Activated CD4-positive, alpha-beta T cell treated with anti-CD3 and anti-CD28 coated beads, Interleukin-10, Interleukin-2, amounts not matched to agents 100 ng/mL and 50 ng/mL, durations not matched to agents 16 hours and 8 hours (primary cell): ENCODE measurements at regions not wholly inside any gene's neighbourhood (a gene's known extent, or its start where the extent isn't known, plus 50 kb on each side); places are given as distances from the start of the nearest gene placed in this dataset.

Experiments used
- DNase-seq: peaks from one replicate; pipeline ENCODE4 v3.0.0-alpha.2; 2020

- DNase-seq: no peak
Measured at GRCh38 chr9:119588874-119589744, 219.9 kb upstream of the BRINP1 start.

- no peak for DNase-seq
Measured at GRCh38 chr9:119577881-119578280, 208.6 kb upstream of the BRINP1 start.

DNA sequence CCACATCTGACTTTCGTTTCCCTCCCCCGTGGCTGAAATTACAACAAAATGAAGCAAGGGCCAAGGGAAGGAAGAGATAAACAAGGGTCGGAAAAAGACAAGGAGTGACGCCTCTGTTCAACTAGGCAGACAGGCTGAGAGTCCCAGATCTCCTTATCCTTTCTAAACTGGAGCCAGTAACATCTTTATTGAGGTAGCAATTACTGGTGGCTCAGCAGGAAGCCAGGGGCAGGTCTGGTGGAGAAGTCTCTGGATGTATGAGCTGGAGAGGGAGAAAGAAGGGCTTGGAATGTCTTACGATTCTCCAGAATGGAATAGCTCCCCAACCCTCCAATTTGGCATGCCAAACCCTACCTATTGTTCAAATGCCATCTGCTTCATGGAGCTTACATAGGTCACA lies 190.8 kb upstream of the BRINP1 start:
- DNase-seq: no peak

DNA sequence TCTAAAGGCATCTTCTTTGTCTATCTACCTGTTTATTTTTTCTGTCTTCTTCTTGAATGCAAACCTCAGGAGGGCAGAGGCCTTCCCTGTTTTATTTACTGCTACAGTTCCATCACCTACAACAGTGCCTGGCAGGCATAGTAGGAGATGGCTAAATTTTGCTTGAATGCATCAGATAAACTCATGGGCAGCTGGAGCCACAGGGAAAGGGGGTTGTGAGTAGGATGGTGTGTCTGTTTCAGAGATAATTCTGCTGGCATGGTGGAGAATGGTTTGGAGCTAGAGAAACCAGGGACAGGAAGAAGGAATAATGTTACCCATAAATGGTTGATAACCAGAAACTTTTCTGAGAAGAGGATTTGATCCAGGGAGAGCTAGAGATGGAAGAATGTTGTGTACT lies 189.8 kb upstream of the BRINP1 start:
- no peak for DNase-seq

GRCh38 chr9:119556129-119556875 lies 187.1 kb upstream of the BRINP1 start:
- DNase-seq: peak; percentile 74

DNA sequence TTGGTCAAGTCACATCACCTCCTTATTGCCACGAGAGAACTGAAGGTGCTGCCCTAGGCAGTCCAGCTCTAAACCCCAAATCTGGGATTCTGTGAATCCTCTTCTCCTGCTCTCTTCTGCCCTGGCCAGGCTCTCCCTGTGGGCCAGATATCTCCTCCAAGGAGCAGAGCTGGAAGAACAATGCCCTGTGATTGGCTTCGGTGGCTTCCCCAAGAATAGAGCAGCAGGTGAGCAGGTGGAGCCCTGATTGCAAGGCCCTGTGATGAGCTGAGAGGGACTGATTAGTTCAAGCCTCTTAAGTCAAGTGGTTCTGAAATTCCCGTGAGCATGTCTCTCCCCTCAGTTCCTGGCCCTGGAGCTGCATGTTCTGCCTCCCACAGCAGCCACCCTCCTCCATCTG lies 175.3 kb upstream of the BRINP1 start:
- no peak for DNase-seq

GRCh38 chr9:119537138-119537537 lies 167.9 kb upstream of the BRINP1 start:
- DNase-seq: no peak

GRCh38 chr9:119533504-119533903 lies 164.3 kb upstream of the BRINP1 start:
- no peak for DNase-seq

GRCh38 chr9:119526698-119527097 lies 157.5 kb upstream of the BRINP1 start:
- no peak for DNase-seq

DNA sequence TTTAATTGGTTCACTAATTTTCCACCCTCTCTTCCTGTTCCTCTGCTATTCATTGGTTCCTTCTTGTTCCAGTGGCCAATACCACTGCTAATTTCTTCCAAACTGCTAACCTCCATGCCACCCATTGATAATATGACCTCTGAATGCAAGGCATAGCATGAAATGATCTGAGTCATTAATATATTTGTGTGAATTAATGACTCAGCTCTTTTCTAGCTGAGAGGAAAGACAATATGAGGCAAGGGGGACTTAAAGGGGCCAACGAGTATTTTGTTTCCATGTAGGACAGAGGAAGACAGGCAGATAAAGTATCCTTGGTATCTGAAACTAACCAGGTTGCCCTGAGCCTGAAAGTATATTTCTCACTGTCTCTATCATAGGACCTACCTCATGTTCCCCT lies 154.3 kb upstream of the BRINP1 start:
- DNase-seq: no peak

DNA sequence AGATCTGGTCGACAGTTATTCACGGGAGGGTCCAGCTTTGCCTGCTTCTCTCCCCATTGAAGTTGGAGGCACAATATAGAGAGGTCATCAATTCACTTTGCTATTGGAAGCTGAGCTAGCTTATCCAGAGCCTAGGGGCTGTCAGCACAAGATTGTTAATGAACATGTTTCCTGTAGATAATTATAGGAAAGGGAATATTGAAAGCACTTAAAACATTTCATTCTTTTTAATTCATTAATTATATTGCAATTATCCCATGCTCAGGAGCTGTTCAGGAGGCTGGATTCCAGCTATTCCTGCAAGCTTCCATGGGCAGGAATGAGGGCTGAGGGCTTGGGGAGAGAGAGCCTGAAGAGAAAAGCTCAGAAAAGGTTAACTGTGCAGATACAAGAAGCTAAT lies 153.1 kb upstream of the BRINP1 start:
- DNase-seq: no peak

DNA sequence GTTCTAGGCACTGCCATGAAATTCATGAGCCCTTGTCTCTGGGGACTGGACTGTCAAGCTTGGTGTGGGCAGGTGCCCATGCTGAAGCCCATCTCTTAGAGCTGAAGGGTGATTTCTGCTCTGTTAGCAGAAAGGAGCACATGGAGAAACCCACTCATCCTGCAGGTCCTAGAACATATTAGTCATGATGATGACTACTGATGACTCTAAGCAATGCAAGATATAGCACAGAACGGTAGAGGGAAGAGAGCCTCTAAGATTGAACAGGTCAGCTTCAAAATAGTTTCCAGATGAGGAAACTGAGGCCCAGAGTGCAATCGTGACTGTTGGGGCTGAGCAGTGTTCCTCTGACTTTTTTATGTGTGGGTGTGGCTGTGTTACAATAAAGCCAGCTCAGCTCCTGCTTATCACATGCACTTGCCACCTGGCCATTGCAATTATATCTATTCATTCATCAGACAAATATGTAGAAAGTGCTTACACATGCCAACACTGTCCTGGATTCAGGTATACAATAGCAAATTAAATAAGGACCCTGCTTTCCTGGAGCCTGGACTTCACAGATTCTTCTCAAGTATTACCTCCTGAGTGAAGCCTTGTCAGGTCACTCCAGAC lies 140.2 kb upstream of the BRINP1 start:
- no peak for DNase-seq

- no peak for DNase-seq
Measured at GRCh38 chr9:119501374-119501773, 132.1 kb upstream of the BRINP1 start.

- DNase-seq: no peak
Measured at GRCh38 chr9:119500072-119500771, 131.0 kb upstream of the BRINP1 start.

- DNase-seq: no peak
Measured at GRCh38 chr9:119487118-119487827, 118.0 kb upstream of the BRINP1 start.

- DNase-seq: no peak
Measured at GRCh38 chr9:119483153-119483552, 113.9 kb upstream of the BRINP1 start.

DNA sequence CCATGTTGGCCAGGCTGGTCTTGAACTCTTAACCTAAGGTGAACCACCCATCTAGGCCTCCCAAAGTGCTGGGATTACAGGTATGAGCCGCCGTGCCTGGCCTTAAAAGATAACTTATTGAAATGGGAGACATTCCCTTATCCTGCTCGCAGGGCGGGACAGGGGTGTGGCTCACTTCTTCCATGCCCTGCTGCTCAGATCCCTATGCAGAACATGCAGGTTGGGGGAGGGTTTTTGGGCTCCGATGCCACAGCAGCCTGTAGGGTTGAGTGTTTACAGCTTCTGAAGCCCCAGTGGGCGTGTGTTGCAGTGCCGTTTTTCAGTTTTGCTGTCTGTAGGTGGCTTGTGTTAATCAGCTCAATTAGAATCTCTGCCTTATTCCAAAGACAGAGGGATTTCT lies 108.0 kb upstream of the BRINP1 start:
- no peak for DNase-seq

DNA sequence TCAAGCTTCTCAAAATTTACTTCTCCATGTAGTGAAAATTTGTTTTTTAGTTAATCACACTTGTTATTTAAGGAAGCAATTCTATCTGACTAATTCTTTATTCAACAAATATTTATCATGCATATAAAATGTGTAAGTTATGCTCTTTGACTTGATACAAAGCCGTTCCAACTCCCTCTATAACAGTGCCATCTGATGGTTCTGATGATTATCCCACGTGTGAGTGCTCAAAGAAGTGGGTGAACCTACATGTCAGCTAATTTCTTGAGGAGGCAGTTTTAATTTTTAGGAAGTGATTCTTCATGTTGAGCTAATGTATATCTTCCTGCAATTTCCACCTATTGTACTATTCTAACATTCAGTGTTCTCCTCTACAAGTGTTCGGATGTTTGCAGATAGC lies 88.8 kb upstream of the BRINP1 start:
- DNase-seq: no peak

DNA sequence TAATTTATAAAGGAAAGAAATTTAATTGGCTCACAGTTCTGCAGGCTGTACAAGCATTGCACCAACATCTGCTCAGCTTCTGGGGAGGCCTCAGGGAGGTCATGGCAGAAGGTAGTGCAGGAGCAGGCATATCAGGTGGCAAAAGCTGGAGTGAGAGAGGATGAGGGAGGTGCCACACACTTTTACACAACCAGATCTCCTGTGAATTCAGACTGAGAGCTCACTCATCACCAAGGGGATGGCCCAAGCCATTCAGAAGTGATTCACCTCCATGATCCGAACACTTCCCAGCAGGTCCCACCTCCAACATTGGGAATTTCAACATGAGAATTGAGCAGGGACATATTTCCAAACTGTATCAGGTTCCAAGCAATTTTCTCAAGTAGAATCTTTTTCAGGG lies 84.7 kb upstream of the BRINP1 start:
- DNase-seq: no peak

GRCh38 chr9:119453490-119453911 lies 84.3 kb upstream of the BRINP1 start:
- no peak for DNase-seq

DNA sequence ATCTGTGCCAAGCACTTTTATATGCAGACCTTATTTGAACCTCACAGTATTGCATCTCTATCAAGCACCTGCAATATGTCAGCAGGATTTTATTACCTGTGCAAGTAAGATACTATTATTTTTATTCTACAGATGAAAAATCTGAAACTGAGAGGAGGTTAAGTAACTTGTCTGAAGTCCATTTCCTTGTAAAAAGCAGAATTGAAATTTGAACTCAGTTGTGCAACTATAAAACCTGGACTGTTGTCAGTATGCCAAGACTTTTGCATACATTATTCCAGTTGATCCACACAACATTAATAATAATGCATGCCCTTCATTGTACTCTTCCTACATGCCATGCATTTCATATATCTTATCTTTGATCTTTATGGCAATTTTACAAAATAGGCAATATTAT lies 82.2 kb upstream of the BRINP1 start:
- no peak for DNase-seq

DNA sequence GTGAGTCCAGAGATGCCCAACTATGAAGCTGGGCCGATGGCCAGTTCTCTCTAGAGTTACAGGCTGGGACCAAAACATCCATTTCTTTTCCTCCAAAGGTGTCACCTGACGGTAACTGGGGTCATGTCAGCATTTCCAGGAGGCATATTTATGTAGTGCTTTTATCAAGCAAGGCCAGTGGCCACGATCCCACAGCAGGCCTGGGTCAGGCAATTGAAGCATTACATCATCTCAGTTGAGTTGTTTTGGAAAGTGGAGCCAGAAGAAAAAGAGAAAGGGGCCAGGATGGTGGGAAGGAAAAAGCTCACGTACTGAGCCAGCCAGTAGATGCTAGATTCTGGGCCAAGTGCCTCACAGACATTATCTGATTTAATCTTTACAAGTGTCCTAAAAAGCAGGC lies 73.9 kb upstream of the BRINP1 start:
- DNase-seq: no peak

DNA sequence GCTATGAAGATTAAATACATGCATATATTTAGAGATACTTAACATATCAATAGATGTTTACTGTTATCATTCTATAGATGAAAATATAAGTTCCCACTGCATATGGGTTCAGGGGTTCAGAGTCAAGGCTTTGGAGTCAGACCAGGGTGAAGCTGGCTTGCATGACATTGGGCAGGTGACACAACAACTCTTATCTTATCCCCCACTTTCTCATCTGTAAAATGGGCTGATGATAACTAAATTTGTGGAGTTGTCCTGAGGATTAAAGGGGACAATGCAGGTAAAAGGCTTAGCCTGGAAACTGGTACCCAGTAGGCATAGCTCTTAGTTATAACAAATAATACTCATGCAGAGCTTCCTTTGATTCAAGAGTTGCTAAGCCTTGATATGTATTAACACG lies 72.6 kb upstream of the BRINP1 start:
- DNase-seq: no peak
